ENCODE measurements at regions not wholly inside any gene's neighbourhood (a gene's known extent, or its start where the extent isn't known, plus 50 kb on each side); places are given as distances from the start of the nearest gene placed in this dataset.

GRCh38 chr5:178786859-178787499 is 56.5 kb upstream of the ZNF354A start:
- TF ChIP-seq SIN3A (IDR thresholded peaks at IDR 0.05; ENCODE audit: borderline replicate concordance, insufficient read depth, low read depth, low read length) (no peak), POLR2AphosphoS5 (IDR thresholded peaks at IDR 0.05; ENCODE audit: low read depth, low read length) (peak; percentile 33; the same call in 1 of the 2 replicates), CTCF (IDR thresholded peaks at IDR 0.05) (no peak)
- intact Hi-C loops (cut with micrococcal nuclease; ENCODE audit: unreplicated experiment), result no loop called here
- BruUV-seq (replicated peaks), result no TSS peak
- Histone ChIP-seq H3K4me3 (ENCODE audit: low read depth in 2 of 2, low read length in 2 of 2) (peak overlapping the region in 1 of 2 experiments; percentile 25; a peak in 3 of 4 replicates), H3K27ac (ENCODE audit: low read length) (peak overlapping the region; percentile 77), H3K9me3 (ENCODE audit: control insufficient read depth, insufficient read depth, low read depth, low read length) (no peaks in the 10 kb centered on the region), H3K27me3 (ENCODE audit: control insufficient read depth, insufficient read depth, low read length) (no peaks in the 10 kb centered on the region), H3K4me1 (ENCODE audit: control insufficient read depth, insufficient read depth, low read length) (peaks cover 28% of the 10 kb centered on the region), H3K36me3 (ENCODE audit: control insufficient read depth, insufficient read depth, low read length) (no peaks in the 10 kb centered on the region)
- ATAC-seq, result peak; percentile 93
- DNase-seq (ENCODE audit: low read depth, low spot score), result peak; percentile 90
- in situ Hi-C loops (cut with HindIII; ENCODE audit: low pct_unique_long_range_greater_than_20kb, low sequenced_read_pairs), result no loop called here
- POLR2A ChIA-PET, result no interaction called here
- CTCF ChIA-PET, result interaction anchor here (0.6 to 1.8 kb wide), 2 partner anchors 15 to 56 kb away, joined by 5 to 7 read pairs; partner anchors contain the start of gene ZNF354A

- Histone ChIP-seq H3K27ac (ENCODE audit: low read length) (peak overlapping the region; percentile 77), H3K36me3 (ENCODE audit: control insufficient read depth, insufficient read depth, low read length) (no peaks in the 10 kb centered on the region), H3K9me3 (ENCODE audit: control insufficient read depth, insufficient read depth, low read depth, low read length) (no peaks in the 10 kb centered on the region), H3K4me1 (ENCODE audit: control insufficient read depth, insufficient read depth, low read length) (peaks cover 28% of the 10 kb centered on the region), H3K4me3 (ENCODE audit: low read depth in 2 of 2, low read length in 2 of 2) (peak overlapping the region in 1 of 2 experiments; percentile 25; a peak in 3 of 4 replicates), H3K27me3 (ENCODE audit: control insufficient read depth, insufficient read depth, low read length) (no peaks in the 10 kb centered on the region)
- TF ChIP-seq CTCF (IDR thresholded peaks at IDR 0.05) (no peak), TCF7L2 (IDR thresholded peaks at IDR 0.05; ENCODE audit: low read depth, low read length) (no peak), POLR2AphosphoS5 (IDR thresholded peaks at IDR 0.05; ENCODE audit: low read depth, low read length) (no peak), SIN3A (IDR thresholded peaks at IDR 0.05; ENCODE audit: borderline replicate concordance, insufficient read depth, low read depth, low read length) (no peak), REST (IDR thresholded peaks at IDR 0.05; ENCODE audit: insufficient read depth in 1 of 2, low read depth in 2 of 2, low read length in 1 of 2) (no peak)
- no peak for DNase-seq (ENCODE audit: low read depth, low spot score)
- ATAC-seq, result peak; percentile 62
- ChIA-PET CTCF (no interaction called here), POLR2A (no interaction called here)
- BruUV-seq (replicated peaks), result no TSS peak
- in situ Hi-C loops (cut with HindIII; ENCODE audit: low pct_unique_long_range_greater_than_20kb, low sequenced_read_pairs) (no loop called here), intact Hi-C loops (cut with micrococcal nuclease; ENCODE audit: unreplicated experiment) (no loop called here)
Measured at GRCh38 chr5:178786417-178786816, 56.0 kb upstream of the ZNF354A start.
